ENCODE measurements at regions not wholly inside any gene's neighbourhood (a gene's known extent, or its start where the extent isn't known, plus 50 kb on each side); places are given as distances from the start of the nearest gene placed in this dataset.

DNA sequence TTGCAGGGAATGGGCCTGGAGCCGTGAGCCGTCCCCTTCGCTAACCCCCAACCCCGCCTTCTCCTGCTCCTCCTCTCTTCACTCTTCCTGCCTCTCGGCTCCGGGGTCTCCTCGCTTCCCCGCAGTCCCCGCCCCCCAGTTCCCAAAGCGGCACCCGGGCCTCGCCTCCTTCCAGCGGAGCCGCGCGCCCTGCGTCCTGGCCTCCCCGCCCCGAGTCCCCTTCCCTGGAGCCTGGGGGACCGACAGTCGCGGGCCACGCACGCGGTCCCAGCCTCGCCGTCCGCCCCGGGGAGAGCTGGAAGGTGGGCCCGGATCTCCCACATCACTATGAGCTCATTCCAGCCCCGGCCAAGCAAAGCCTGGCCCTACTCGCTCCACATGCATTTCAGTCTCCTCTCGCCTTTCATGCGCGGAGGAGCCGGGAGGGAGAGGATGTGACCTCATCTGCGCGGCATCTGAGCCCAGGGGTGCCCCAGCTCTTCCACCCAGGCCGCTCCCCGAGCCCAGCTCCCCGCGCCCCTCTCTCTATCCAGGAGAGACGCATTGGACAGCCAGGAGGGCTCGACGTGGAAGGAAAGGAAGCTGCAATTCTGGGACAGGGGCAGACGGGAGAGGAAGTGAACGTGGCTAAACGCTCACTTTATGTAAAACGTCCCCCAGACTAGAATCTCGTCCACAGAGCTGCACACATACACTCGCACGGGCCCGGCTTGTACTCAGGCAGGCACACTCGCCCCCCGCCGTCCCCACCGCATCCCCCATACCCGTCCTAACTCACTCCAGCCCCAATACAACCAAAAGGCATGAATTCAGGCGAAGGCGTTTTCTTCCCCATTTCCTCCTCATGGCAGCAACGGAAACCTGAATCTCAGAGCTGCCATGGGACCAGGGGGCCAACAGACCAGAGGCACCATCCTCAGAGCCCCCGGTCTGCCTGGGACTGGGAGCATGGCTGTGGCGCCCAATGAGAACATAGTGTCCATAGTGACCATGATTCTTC, 108.7 kb upstream of the CCND2 start:
- TF ChIP-seq POLR2AphosphoS5 (IDR thresholded peaks at IDR 0.05; ENCODE audit: low read depth, low read length) (no peak), RAD21 (IDR thresholded peaks at IDR 0.05; ENCODE audit: low read depth) (no peak), POLR2A (IDR thresholded peaks at IDR 0.05; ENCODE audit: borderline replicate concordance, extremely low read depth, insufficient read depth, insufficient read length) (no peak), SIN3A (IDR thresholded peaks at IDR 0.05; ENCODE audit: low read depth) (no peak), EZH2 (IDR thresholded peaks at IDR 0.05) (no peak), JUND (IDR thresholded peaks at IDR 0.05) (no peak), EGR1 (IDR thresholded peaks at IDR 0.05; ENCODE audit: low read depth) (no peak)
- TF ChIP-seq, protein P1, sequence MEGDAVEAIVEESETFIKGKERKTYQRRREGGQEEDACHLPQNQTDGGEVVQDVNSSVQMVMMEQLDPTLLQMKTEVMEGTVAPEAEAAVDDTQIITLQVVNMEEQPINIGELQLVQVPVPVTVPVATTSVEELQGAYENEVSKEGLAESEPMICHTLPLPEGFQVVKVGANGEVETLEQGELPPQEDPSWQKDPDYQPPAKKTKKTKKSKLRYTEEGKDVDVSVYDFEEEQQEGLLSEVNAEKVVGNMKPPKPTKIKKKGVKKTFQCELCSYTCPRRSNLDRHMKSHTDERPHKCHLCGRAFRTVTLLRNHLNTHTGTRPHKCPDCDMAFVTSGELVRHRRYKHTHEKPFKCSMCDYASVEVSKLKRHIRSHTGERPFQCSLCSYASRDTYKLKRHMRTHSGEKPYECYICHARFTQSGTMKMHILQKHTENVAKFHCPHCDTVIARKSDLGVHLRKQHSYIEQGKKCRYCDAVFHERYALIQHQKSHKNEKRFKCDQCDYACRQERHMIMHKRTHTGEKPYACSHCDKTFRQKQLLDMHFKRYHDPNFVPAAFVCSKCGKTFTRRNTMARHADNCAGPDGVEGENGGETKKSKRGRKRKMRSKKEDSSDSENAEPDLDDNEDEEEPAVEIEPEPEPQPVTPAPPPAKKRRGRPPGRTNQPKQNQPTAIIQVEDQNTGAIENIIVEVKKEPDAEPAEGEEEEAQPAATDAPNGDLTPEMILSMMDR (IDR thresholded peaks at IDR 0.05 in 2 of 3, conservative IDR thresholded peaks at IDR 0.05 in 1 of 3; ENCODE audit: borderline replicate concordance in 1 of 3, insufficient read depth in 1 of 3, low read depth in 2 of 3, low read length in 2 of 3), result no peak
- TF ChIP-seq, protein P2, sequence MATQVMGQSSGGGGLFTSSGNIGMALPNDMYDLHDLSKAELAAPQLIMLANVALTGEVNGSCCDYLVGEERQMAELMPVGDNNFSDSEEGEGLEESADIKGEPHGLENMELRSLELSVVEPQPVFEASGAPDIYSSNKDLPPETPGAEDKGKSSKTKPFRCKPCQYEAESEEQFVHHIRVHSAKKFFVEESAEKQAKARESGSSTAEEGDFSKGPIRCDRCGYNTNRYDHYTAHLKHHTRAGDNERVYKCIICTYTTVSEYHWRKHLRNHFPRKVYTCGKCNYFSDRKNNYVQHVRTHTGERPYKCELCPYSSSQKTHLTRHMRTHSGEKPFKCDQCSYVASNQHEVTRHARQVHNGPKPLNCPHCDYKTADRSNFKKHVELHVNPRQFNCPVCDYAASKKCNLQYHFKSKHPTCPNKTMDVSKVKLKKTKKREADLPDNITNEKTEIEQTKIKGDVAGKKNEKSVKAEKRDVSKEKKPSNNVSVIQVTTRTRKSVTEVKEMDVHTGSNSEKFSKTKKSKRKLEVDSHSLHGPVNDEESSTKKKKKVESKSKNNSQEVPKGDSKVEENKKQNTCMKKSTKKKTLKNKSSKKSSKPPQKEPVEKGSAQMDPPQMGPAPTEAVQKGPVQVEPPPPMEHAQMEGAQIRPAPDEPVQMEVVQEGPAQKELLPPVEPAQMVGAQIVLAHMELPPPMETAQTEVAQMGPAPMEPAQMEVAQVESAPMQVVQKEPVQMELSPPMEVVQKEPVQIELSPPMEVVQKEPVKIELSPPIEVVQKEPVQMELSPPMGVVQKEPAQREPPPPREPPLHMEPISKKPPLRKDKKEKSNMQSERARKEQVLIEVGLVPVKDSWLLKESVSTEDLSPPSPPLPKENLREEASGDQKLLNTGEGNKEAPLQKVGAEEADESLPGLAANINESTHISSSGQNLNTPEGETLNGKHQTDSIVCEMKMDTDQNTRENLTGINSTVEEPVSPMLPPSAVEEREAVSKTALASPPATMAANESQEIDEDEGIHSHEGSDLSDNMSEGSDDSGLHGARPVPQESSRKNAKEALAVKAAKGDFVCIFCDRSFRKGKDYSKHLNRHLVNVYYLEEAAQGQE (IDR thresholded peaks at IDR 0.05; ENCODE audit: low read depth), result no peak

All from HCT116 (cell line).